Stimulated activated memory B cell treated with anti-CD40 and anti-IgM and Interleukin-4, amounts not matched to agents 10 μg/mL and 1 μg/mL and 100 μg/mL, for 72 hours (primary cell): ENCODE measurements at regions not wholly inside any gene's neighbourhood (a gene's known extent, or its start where the extent isn't known, plus 50 kb on each side); places are given as distances from the start of the nearest gene placed in this dataset.

Source experiments
- ATAC-seq: fragments of 150-1000 bp; cut with Tn5 transposase; 2 replicates; pipeline ENCODE4 v1.10.0; 2021
- H3K27ac Mint-ChIP-seq: one replicate; pipeline ENCODE4 v1.8.0; 2022; ENCODE audit warnings: mild to moderate bottlenecking, mixed read lengths
- H3K27me3 Mint-ChIP-seq: one replicate; pipeline ENCODE4 v1.8.0; 2022; ENCODE audit warnings: mixed read lengths
- H3K36me3 Mint-ChIP-seq: one replicate; pipeline ENCODE4 v1.8.0; 2022; ENCODE audit warnings: mixed read lengths
- H3K4me1 Mint-ChIP-seq: one replicate; pipeline ENCODE4 v1.8.0; 2022; ENCODE audit warnings: mixed read lengths
- H3K4me3 Mint-ChIP-seq: one replicate; pipeline ENCODE4 v1.8.0; 2022; ENCODE audit warnings: mild to moderate bottlenecking, moderate library complexity, mixed read lengths
- H3K9me3 Mint-ChIP-seq: one replicate; pipeline ENCODE4 v1.8.0; 2022; ENCODE audit warnings: mixed read lengths

- H3K4me3 Mint-ChIP-seq = no peak overlapping the region
- no peaks in the 10 kb centered on the region for H3K36me3 Mint-ChIP-seq
- peak; percentile 24 for ATAC-seq
- peaks cover 8% of the 10 kb centered on the region for H3K9me3 Mint-ChIP-seq
- H3K4me1 Mint-ChIP-seq = no peaks in the 10 kb centered on the region
- no peak overlapping the region for H3K27ac Mint-ChIP-seq
- H3K27me3 Mint-ChIP-seq = no peaks in the 10 kb centered on the region
These were observed 143.4 kb downstream of the MACROH2A1 start for GRCh38 chr5:135255461-135256178.

GRCh38 chr5:135254183-135254582 is 144.8 kb downstream of the MACROH2A1 start:
- H3K4me3 Mint-ChIP-seq = no peak overlapping the region
- peaks cover under 1% of the 10 kb centered on the region for H3K27me3 Mint-ChIP-seq
- no peak for ATAC-seq
- H3K4me1 Mint-ChIP-seq = no peaks in the 10 kb centered on the region
- no peak overlapping the region for H3K27ac Mint-ChIP-seq
- H3K9me3 Mint-ChIP-seq = peaks cover 4% of the 10 kb centered on the region
- no peaks in the 10 kb centered on the region for H3K36me3 Mint-ChIP-seq

- H3K27me3 Mint-ChIP-seq = peaks cover 5% of the 10 kb centered on the region
- H3K9me3 Mint-ChIP-seq = peaks cover 4% of the 10 kb centered on the region
- H3K4me3 Mint-ChIP-seq = no peak overlapping the region
- no peaks in the 10 kb centered on the region for H3K4me1 Mint-ChIP-seq
- H3K36me3 Mint-ChIP-seq = no peaks in the 10 kb centered on the region
- ATAC-seq = no peak
- H3K27ac Mint-ChIP-seq = no peak overlapping the region
These were observed 145.3 kb downstream of the MACROH2A1 start for GRCh38 chr5:135253601-135254178.

GRCh38 chr5:135251093-135251492 is 147.9 kb downstream of the MACROH2A1 start:
- peaks cover 9% of the 10 kb centered on the region for H3K27me3 Mint-ChIP-seq
- H3K9me3 Mint-ChIP-seq = peaks cover 4% of the 10 kb centered on the region
- no peak for ATAC-seq
- H3K4me1 Mint-ChIP-seq = no peaks in the 10 kb centered on the region
- H3K27ac Mint-ChIP-seq = no peak overlapping the region
- no peak overlapping the region for H3K4me3 Mint-ChIP-seq
- no peaks in the 10 kb centered on the region for H3K36me3 Mint-ChIP-seq

- Mint-ChIP-seq H3K4me3 (no peak overlapping the region), H3K27ac (no peak overlapping the region), H3K9me3 (peaks cover 4% of the 10 kb centered on the region), H3K27me3 (peaks cover 9% of the 10 kb centered on the region), H3K36me3 (no peaks in the 10 kb centered on the region), H3K4me1 (no peaks in the 10 kb centered on the region)
- ATAC-seq = no peak
These were observed 148.4 kb downstream of the MACROH2A1 start for GRCh38 chr5:135250671-135251070.

GRCh38 chr5:135249658-135250057 is 149.4 kb downstream of the MACROH2A1 start:
- no peak overlapping the region for H3K4me3 Mint-ChIP-seq
- peaks cover 4% of the 10 kb centered on the region for H3K9me3 Mint-ChIP-seq
- no peaks in the 10 kb centered on the region for H3K36me3 Mint-ChIP-seq
- ATAC-seq = no peak
- no peak overlapping the region for H3K27ac Mint-ChIP-seq
- H3K27me3 Mint-ChIP-seq = peaks cover 9% of the 10 kb centered on the region
- no peaks in the 10 kb centered on the region for H3K4me1 Mint-ChIP-seq

GRCh38 chr5:135248801-135249231 is 150.2 kb downstream of the MACROH2A1 start:
- Mint-ChIP-seq H3K27ac (no peak overlapping the region), H3K9me3 (peaks cover 4% of the 10 kb centered on the region), H3K4me3 (no peak overlapping the region), H3K27me3 (peaks cover 9% of the 10 kb centered on the region), H3K4me1 (no peaks in the 10 kb centered on the region), H3K36me3 (no peaks in the 10 kb centered on the region)
- no peak for ATAC-seq

- Mint-ChIP-seq H3K36me3 (no peaks in the 10 kb centered on the region), H3K27ac (no peak overlapping the region), H3K4me3 (no peak overlapping the region), H3K9me3 (peaks cover 3% of the 10 kb centered on the region), H3K27me3 (peaks cover 9% of the 10 kb centered on the region), H3K4me1 (no peaks in the 10 kb centered on the region)
- ATAC-seq = no peak
These were observed 151.9 kb downstream of the MACROH2A1 start for GRCh38 chr5:135246923-135247795.

GRCh38 chr5:135246605-135246922 is 152.5 kb downstream of the MACROH2A1 start:
- Mint-ChIP-seq H3K36me3 (no peaks in the 10 kb centered on the region), H3K27me3 (peaks cover 9% of the 10 kb centered on the region), H3K4me3 (no peak overlapping the region), H3K4me1 (no peaks in the 10 kb centered on the region), H3K9me3 (no peaks in the 10 kb centered on the region), H3K27ac (no peak overlapping the region)
- no peak for ATAC-seq

- Mint-ChIP-seq H3K27me3 (peaks cover 9% of the 10 kb centered on the region), H3K9me3 (no peaks in the 10 kb centered on the region), H3K4me3 (no peak overlapping the region), H3K27ac (no peak overlapping the region), H3K36me3 (no peaks in the 10 kb centered on the region), H3K4me1 (no peaks in the 10 kb centered on the region)
- no peak for ATAC-seq
These were observed 153.2 kb downstream of the MACROH2A1 start for GRCh38 chr5:135245521-135246499.

- no peak overlapping the region for H3K4me3 Mint-ChIP-seq
- H3K36me3 Mint-ChIP-seq = no peaks in the 10 kb centered on the region
- H3K4me1 Mint-ChIP-seq = no peaks in the 10 kb centered on the region
- no peak overlapping the region for H3K27ac Mint-ChIP-seq
- no peak for ATAC-seq
- H3K9me3 Mint-ChIP-seq = no peaks in the 10 kb centered on the region
- peaks cover 9% of the 10 kb centered on the region for H3K27me3 Mint-ChIP-seq
These were observed 154.4 kb downstream of the MACROH2A1 start for GRCh38 chr5:135244620-135245021.

- peaks cover 4% of the 10 kb centered on the region for H3K27me3 Mint-ChIP-seq
- H3K36me3 Mint-ChIP-seq = no peaks in the 10 kb centered on the region
- no peak for ATAC-seq
These were observed 155.3 kb downstream of the MACROH2A1 start for GRCh38 chr5:135243556-135244285.

GRCh38 chr5:135242866-135243555 is 156.0 kb downstream of the MACROH2A1 start:
- Mint-ChIP-seq H3K36me3 (no peaks in the 10 kb centered on the region), H3K4me1 (no peaks in the 10 kb centered on the region), H3K9me3 (no peaks in the 10 kb centered on the region), H3K4me3 (no peak overlapping the region), H3K27me3 (no peaks in the 10 kb centered on the region), H3K27ac (no peak overlapping the region)
- ATAC-seq = no peak

More at GRCh38 chr5:135243556-135244285, 155.3 kb downstream of the MACROH2A1 start:
- Mint-ChIP-seq H3K27ac (no peak overlapping the region), H3K4me1 (no peaks in the 10 kb centered on the region), H3K4me3 (no peak overlapping the region), H3K9me3 (no peaks in the 10 kb centered on the region)
